HG02642 (cell line): ENCODE measurements at regions not wholly inside any gene's neighbourhood (a gene's known extent, or its start where the extent isn't known, plus 50 kb on each side); places are given as distances from the start of the nearest gene placed in this dataset.

Experiments used
- ATAC-seq: cut with Tn5 transposase; IDR thresholded peaks from one replicate; pipeline ENCODE4 v1.9.1; 2021; ENCODE audit warnings: mild to moderate bottlenecking; ENCODE audit not compliant: unreplicated experiment, poor library complexity

DNA sequence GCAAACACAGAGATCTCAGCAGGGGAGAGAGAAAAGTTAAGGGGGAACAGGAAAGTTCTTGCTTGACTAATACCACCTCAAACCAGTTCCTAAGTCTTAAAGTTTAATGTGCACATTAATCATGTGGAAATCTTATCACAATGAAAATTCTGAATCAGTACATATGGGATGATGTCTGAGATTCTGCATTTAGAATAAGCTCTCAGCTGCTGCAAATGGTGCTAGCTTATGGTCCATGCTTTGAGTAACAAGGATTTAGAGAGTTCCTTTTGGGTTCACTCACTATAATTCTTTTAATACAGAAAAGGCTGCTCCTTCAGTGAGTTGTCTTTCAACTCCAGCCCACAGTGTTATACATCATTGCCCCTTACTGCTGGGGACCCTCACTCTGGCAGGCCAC, 99.5 kb upstream of the THRB start:
- no peak for ATAC-seq

DNA sequence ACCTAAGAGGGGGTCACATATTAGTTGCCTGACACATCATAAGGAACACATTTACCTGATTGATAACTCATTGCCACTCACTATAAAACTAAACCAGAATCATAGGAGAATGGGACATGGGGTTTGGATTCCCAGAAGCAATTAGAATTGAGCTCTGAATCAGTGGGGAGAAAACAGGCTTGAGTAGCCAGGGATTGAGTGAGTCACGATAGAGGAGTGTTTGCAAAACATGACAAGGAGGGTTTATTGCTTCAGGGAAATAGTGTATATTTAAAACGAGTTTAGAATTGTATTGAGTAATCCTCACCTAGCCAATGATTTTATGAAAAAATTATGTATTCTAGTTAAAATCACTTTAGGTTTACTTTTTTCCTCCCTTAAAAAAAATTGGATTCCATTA, 101.1 kb upstream of the THRB start:
- ATAC-seq: no peak

DNA sequence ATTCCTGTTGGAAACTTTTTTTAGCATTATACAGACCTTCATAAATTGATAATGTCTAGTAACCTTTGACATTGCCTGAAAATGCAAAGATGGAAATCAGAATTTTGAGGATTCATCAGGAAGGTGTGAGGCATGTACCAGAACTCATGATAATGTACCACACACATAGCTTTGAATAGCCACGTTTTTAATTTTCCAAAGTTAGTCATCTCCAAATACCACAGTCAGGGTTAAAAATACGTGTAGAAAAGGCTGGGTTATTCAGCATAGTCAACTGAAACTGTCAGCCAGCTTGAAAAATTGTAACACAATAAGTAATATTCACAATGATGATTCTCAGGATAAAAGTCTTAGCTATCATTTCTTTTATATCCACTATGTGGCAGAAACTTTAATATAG, 102.0 kb upstream of the THRB start:
- ATAC-seq: no peak

GRCh38 chr3:24598695-24599470, 104.2 kb upstream of the THRB start:
- ATAC-seq: no peak

- ATAC-seq: no peak
Measured at GRCh38 chr3:24601066-24601939, 106.7 kb upstream of the THRB start.

- no peak for ATAC-seq
Measured at GRCh38 chr3:24604215-24604614, 109.6 kb upstream of the THRB start.

DNA sequence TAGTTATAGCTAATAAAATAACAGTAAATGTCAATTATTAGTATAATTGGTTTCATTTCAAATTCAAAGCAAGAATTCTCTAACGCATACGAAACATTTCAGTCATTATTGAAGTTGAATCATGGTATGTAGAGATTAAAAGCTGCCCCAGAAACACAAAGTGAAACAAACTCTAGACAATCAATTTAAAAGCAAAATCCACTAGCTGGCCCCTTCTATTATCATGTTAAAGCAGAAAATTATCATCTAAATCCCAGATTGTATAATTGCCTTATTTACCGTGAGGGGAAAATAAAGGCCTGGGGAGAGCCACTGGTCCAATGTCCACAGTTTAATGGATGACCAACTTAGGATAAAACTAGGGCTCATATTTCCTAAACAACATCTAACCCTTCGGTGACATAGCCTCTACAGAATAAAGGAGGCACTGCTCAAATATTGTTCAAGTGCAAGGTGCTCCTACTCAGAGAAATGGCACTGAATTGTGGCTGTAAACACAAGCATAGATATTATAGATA, 110.9 kb upstream of the THRB start:
- no peak for ATAC-seq

GRCh38 chr3:24607281-24607680, 112.6 kb upstream of the THRB start:
- ATAC-seq: no peak

- ATAC-seq: no peak
Measured at GRCh38 chr3:24608701-24609390, 114.2 kb upstream of the THRB start.

GRCh38 chr3:24614359-24614758, 119.7 kb upstream of the THRB start:
- ATAC-seq: no peak

GRCh38 chr3:24615177-24615576, 120.5 kb upstream of the THRB start:
- no peak for ATAC-seq

DNA sequence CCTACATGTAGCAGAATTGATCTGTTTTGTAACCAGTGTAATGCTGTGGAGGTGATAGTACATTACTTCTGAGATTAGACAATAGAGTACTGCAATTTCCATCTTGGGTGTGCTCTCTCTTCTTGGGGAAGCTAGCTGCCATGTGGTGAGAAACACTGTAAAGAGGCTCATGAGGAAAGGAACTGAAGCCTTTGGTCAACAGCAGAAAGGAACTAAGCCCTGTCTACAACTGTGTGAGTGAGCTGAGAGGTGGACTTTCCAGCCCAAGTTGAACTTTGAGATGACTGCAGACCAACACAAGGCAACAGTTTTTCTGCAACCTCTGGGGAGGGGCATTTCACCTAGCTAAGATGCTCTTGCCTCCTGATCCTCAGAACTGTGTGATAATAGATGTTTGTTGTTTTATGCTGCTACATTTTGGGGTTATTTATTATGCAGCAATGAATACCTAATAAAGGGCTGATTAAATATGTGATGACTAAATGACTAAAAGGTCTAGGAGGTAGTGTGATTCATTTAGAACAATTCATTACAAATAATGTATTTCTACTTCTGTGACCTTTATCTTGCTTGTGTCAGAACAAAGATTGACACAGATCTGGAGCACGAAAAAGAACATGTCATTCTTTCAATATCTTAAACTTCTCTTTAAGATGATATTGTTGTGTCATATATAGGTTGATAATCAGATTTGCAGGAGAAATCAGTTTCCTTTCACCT, 121.6 kb upstream of the THRB start:
- no peak for ATAC-seq

DNA sequence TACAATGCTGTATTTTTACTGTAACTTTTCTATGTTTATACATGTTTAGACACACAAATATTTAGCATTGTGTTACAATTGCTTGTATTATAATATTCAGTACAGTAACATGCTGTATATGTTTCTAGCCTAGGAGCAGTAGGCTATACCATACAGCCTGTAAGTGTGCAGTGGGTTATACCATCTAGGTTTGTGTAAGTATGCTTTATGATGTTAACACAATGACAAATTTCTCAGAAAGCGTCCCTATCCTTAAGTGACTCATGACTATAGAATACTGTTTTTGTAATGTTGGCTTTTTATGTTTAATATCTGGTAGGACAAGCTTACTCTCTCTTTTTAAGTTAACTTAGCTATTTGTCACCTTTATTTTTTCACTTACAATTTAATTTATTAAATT, 127.5 kb upstream of the THRB start:
- no peak for ATAC-seq

DNA sequence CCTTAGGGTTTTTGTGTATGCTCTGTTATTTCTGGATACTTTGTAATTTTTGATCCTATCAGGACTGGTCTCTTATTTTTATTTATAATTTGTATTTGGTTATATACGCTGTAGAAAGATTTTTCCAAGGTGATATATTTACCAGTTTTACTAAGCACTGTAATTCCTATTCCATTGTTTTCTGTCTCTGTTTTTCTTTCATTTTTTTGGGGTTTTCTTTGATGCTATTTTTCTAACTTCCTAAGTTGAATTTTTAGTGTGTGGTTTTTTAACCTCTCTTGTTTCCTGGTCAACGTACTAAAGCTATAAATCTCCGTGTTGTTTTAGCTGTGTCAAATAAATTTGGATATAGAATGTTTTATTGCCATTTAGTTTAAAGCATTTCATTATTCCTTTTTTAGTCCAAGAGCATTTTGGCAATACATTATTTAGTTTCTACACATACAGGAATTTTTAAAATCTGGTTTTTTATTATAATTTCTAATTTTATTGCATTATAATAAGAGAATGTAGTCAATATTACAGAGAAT, 128.1 kb upstream of the THRB start:
- no peak for ATAC-seq

GRCh38 chr3:24623657-24624056, 129.0 kb upstream of the THRB start:
- ATAC-seq: no peak

DNA sequence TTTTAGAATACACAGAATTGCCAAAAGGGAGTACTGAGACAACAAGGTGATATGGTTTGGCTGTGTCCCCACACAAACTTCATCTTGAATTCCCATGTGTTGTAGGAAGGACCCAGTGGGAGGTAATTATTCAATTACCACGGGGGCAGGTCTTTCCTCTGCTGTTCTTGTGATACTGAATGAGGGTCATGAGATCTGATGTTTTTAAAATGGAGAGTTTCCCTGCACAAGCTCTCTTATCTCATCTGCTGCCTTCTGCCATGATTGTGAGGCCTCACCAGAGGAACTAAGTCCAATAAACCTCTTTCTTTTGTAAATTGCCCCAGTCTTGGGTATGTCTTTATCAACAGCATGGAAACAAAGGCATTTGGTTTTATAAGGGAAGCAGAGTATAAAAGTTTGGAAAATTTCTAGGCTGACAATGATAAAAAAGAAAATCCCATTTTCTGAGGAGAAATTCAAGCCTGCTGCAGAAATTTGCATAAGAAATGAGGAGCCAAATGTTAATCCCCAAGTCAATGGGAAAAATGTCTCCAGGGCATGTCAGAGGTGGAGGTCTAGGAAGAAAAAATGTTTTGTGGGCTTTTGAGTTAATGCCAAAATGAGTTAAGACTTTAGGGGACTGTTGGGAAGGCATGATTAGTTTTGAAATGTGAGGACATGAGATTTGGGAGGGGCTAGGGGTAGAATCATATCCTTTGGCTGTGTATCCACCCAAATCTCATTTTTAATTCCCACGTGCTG, 130.5 kb upstream of the THRB start:
- ATAC-seq: no peak

- no peak for ATAC-seq
Measured at GRCh38 chr3:24628523-24629258, 134.0 kb upstream of the THRB start.

- no peak for ATAC-seq
Measured at GRCh38 chr3:24631481-24631880, 136.8 kb upstream of the THRB start.

GRCh38 chr3:24639061-24639460, 144.4 kb upstream of the THRB start:
- no peak for ATAC-seq
